ENCODE measurements at regions not wholly inside any gene's neighbourhood (a gene's known extent, or its start where the extent isn't known, plus 50 kb on each side); places are given as distances from the start of the nearest gene placed in this dataset.

- no peak overlapping the region for H3K4me3 ChIP-seq (ENCODE audit: low read length)
- no peak for DNase-seq (ENCODE audit: low read depth, low spot score)
Observed at GRCh38 chr3:164640591-164640990, 437.7 kb downstream of the SI start.

DNA sequence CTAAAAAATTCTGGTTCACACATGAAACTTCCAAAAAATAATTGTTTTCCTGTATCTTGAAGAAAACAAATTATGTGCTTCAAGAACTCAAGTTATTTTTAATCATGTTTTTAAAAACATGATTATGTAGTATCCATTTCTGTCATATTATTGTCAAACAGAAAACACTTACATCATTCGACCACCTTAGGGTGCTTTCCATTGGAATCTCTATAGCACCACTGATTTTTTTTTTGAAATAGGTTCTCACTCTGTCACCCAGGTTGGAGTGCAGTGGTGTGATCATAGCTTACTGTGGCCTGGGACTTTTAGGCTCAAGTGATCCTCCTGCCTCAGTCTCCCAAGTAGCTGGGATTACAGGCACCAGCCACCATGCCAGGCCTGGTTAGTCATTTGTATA is 457.3 kb downstream of the SI start:
- no peak overlapping the region for H3K4me3 ChIP-seq (ENCODE audit: low read length)
- DNase-seq (ENCODE audit: low read depth, low spot score), result no peak

DNA sequence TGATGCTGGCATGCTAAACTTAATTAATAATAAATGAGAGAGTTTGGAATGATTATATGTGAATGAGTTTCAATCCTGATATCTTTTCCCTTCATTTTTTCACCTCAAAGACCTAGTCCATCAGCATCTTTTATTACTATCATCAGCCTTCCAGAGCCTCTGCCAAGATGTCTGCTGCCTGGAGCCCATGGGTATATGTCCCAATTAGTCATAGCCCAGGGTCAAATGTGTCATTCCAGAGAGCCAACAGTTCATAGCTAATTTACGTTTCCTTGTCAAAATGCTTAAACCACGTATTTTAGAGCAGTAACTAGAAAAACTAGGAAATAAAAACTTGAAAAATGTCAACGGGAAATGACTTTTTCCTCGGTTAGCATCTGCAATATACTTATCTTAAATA is 457.9 kb downstream of the SI start:
- no peak overlapping the region for H3K4me3 ChIP-seq (ENCODE audit: low read length)
- DNase-seq (ENCODE audit: low read depth, low spot score), result no peak

- DNase-seq (ENCODE audit: low read depth, low spot score), result no peak
- H3K4me3 ChIP-seq (ENCODE audit: low read length), result no peak overlapping the region
Observed at GRCh38 chr3:164612751-164613150, 465.5 kb downstream of the SI start.

DNA sequence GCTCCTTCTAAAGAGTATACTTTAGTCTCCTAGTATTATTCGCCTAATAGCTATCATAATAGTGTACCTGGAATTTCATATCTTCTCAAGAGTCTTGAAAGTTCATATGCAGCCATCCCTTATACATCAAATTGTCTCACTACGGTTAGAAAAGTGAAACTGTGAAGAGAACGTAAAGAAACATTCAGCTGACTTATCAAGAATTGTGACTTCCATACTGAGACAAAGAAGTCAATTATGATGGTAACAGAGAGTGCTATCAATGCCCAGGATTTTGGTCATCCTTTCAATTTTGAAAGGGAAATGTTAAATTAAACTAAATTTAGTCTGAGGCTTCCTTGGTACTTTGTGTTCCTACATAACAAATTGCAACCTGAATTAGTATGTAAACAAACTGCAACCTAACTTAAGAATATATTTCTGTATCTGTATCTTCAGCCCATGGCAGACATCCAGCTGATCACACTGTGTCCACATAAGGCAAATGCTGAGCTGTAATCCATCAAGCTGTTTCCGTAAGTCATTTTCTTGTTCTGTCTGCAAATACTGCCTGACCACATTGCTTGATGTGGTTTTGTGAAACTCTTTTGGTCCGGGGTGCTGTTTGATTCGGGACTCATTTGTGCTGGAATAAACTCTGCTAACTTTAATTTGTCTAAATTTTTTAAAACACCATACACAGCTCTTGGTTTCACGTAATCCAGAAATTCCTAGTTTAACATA is 469.6 kb downstream of the SI start:
- no peak overlapping the region for H3K4me3 ChIP-seq (ENCODE audit: low read length)
- peak; percentile 1 for DNase-seq (ENCODE audit: low read depth, low spot score)

GRCh38 chr3:164604687-164605086 is 473.6 kb downstream of the SI start:
- no peak for DNase-seq (ENCODE audit: low read depth, low spot score)
- H3K4me3 ChIP-seq (ENCODE audit: low read length), result no peak overlapping the region

GRCh38 chr3:164577667-164578210 is 500.6 kb downstream of the SI start:
- DNase-seq (ENCODE audit: low read depth, low spot score), result no peak
- H3K4me3 ChIP-seq (ENCODE audit: low read length), result no peak overlapping the region

- H3K4me3 ChIP-seq (ENCODE audit: low read length), result no peak overlapping the region
- no peak for DNase-seq (ENCODE audit: low read depth, low spot score)
Observed at GRCh38 chr3:164572436-164572835, 505.9 kb downstream of the SI start.

DNA sequence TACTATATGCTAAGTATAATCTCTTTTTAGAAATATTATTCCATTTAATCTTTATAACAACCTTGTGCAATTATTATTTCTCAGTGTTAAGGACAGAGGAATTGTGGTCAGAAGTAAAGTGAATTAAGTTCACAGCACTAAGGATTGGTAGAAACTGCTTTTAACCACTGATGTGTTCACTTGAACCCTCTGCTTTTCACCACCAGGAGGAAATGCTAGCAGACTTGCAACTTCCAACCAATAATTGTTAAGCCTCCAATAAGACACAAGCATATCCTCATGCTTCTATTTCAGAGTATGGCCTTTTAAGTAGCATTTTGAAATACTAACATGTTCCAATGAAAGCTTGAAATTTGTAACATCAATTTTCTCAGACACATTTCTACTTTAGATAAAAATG is 527.4 kb downstream of the SI start:
- no peak overlapping the region for H3K4me3 ChIP-seq (ENCODE audit: low read length)
- no peak for DNase-seq (ENCODE audit: low read depth, low spot score)

- DNase-seq (ENCODE audit: low read depth, low spot score), result no peak
- H3K4me3 ChIP-seq (ENCODE audit: low read length), result no peak overlapping the region
Observed at GRCh38 chr3:164539215-164539614, 539.1 kb downstream of the SI start.

DNA sequence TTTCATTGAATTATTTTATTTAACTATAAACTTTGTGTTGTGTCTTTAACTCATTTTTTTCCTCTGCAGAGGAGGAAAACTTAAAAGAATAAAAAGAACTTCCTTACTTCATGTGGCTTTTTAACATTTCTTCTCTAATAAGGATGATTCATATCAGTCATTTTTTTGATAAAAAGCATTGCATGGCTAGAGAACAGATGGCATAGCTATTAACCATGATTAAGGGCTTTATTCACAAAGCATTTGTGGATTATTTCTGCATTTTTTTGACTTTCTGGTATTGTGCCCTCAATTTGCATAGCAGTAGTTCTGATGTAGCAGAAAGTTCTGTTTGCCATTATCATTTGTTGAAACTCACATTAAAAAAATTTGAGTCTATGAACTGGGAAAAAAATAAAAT is 540.8 kb downstream of the SI start:
- DNase-seq (ENCODE audit: low read depth, low spot score), result no peak

GRCh38 chr3:164533275-164533674 is 545.0 kb downstream of the SI start:
- DNase-seq (ENCODE audit: low read depth, low spot score), result no peak
- no peak overlapping the region for H3K4me3 ChIP-seq (ENCODE audit: low read length)

More for the DNA sequence above, 540.8 kb downstream of the SI start:
- no peak overlapping the region for H3K4me3 ChIP-seq (ENCODE audit: low read length)

- no peak for DNase-seq (ENCODE audit: low read depth, low spot score)
- no peak overlapping the region for H3K4me3 ChIP-seq (ENCODE audit: low read length)
Observed at GRCh38 chr3:164526250-164526649, 552.0 kb downstream of the SI start.

DNA sequence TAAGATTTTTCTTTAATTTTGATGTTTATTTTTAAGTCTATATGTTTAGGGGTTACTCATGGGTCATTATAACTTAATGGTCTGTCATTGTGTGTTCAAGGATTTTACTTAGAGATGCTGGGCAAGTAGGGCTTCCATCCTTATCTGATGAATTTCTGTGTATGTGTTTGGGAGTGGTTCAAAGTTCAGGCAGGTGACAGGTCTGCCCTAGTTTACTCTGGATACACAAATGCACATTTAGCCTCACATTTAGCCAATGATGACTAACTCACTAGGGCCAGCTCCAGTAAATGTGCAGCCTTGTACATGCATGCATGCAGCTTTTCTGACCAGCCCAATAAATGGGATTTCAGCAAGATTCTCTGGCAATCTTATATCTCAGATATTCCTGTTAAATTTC is 554.1 kb downstream of the SI start:
- no peak for DNase-seq (ENCODE audit: low read depth, low spot score)
- no peak overlapping the region for H3K4me3 ChIP-seq (ENCODE audit: low read length)

DNA sequence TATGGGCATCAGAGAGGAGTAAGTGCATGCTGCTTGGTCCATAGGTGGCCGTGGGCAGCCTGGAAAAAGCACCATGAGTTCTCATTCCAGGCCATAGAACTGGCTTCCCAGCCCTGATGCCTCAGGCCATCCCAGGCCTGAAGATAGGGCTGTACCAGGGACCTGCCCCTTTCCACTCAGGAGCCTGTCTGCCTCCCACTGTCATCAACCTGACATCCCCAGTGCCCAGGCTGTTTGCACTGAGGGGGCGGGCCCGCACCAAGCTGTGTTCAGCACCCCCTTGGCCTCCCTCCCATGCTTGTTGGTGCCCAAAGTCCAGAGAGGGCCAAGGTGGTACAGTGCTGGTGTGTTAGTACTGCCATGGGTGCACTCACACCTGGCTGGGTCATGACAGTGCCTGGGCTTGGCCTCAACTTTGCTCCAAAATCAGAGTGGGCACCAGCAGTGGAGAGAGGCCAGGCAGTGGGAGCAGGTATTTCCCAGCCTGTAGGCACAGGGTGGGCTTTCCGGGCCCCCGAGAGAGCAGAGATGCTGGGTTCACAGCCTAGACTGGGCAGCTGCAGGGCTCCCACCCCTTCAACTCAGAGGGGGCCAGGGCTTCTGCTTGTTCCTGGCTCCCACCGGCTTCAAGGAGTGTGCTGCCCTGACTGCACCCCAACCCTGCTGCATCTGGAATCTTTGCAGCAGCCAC is 556.1 kb downstream of the SI start:
- H3K4me3 ChIP-seq (ENCODE audit: low read length), result no peak overlapping the region
- DNase-seq (ENCODE audit: low read depth, low spot score), result no peak

GRCh38 chr3:164521644-164522043 is 556.7 kb downstream of the SI start:
- DNase-seq (ENCODE audit: low read depth, low spot score), result no peak
- no peak overlapping the region for H3K4me3 ChIP-seq (ENCODE audit: low read length)

GRCh38 chr3:164521139-164521538 is 557.2 kb downstream of the SI start:
- no peak for DNase-seq (ENCODE audit: low read depth, low spot score)
- H3K4me3 ChIP-seq (ENCODE audit: low read length), result no peak overlapping the region

GRCh38 chr3:164515256-164515655 is 563.0 kb downstream of the SI start:
- H3K4me3 ChIP-seq (ENCODE audit: low read length), result no peak overlapping the region
- DNase-seq (ENCODE audit: low read depth, low spot score), result no peak

DNA sequence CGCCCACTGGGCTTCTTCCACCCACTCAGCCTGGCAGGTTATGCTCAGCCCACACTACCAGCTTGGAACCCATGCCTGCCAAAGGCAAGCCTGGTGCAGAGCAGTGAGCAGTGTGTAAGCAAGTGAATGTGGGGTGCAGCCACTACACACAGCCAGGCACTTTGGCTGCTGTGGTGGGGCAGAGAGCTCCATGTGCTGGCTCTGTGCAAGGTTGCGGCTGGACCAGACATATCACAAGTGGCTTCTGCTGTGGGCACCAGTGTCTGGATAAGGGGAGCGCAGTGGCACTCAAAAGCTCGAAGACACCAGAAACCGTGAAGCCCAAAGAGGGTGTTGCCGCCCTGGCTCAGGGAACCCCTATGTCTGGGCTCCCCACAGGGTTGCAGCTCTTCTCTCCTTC is 563.7 kb downstream of the SI start:
- no peak overlapping the region for H3K4me3 ChIP-seq (ENCODE audit: low read length)
- DNase-seq (ENCODE audit: low read depth, low spot score), result no peak

- H3K4me3 ChIP-seq (ENCODE audit: low read length), result no peak overlapping the region
- DNase-seq (ENCODE audit: low read depth, low spot score), result no peak
Observed at GRCh38 chr3:164507886-164508285, 570.4 kb downstream of the SI start.

DNA sequence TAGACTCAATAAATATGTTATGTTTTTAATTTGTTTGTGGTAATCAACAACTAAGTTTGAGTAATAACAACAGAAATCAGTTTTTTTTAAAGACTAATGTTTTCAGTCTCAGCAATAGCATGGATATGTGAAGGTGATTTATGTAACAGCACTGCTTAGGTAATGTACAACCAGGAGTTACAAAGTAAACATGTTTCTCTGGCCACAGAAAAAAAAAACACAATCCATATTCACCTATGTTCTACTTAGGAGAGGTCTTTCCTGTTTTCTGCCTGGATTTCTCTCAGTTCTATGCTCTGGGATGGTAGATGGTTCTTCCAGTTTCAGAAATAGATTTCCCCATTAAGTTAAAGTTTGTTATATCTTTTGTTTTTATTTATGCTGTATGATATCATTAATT is 579.4 kb downstream of the SI start:
- DNase-seq (ENCODE audit: low read depth, low spot score), result no peak
- H3K4me3 ChIP-seq (ENCODE audit: low read length), result no peak overlapping the region
